ENCODE measurements at regions not wholly inside any gene's neighbourhood (a gene's known extent, or its start where the extent isn't known, plus 50 kb on each side); places are given as distances from the start of the nearest gene placed in this dataset.

DNA sequence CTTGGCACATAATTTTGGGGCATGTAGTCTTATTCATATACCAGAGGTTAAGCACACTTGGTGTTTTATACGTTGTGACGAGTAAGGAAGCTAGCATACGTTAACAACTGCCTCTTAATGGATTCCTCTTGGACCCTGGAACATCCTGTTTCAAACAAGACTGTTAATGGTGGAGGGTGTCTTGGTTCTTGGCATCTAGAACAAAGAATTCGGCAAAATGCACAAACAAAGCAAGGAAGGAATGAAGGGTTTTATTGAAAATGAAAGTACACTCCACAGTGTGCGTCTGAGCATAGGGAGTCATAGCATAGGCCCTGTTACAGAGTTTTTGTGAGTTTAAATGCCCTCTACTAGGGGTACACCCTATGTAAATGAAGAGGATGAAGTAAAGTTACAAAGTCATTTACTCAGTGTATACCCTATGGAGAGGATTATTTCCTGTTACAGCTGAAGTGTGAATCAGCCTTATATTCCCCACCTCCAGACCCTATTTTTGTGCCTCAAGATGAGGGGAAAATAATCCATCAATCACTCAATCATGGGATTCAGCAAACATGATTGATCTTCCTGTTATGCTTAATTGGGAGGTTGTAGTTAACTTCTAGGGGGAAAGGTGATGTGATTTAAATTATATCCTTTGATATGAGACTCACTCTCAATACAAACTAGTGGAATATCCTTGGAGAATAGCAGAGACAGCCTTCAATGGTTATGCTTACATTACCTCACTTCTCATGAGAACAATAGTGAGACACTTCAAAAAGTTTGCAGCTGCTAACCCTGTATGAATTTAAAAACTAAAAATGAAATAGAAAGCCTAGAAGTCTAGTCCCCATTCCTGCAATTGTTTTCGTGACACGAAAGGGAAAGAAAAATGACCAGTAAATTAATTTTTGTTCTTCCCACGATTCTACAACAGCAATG, 84.9 kb upstream of the MYO10 start:
- TF ChIP-seq ZNF274 (IDR thresholded peaks at IDR 0.05; ENCODE audit: low read depth, low read length) (no peak), SUZ12 (IDR thresholded peaks at IDR 0.05; ENCODE audit: extremely low read depth, insufficient read depth, insufficient read length) (no peak)
